Hepatocyte (in vitro differentiated cells): ENCODE measurements at regions not wholly inside any gene's neighbourhood (a gene's known extent, or its start where the extent isn't known, plus 50 kb on each side); places are given as distances from the start of the nearest gene placed in this dataset.

Source experiments
- DNase-seq: peaks from one replicate; pipeline ENCODE4 v3.0.0-alpha.2; 2016; ENCODE audit warnings: low spot score
- H2AFZ ChIP-seq: fragments of 200-600 bp; sonication (generic); 2 replicates; pipeline ENCODE4 v1.6.0; 2016; ENCODE audit warnings: antibody characterized with exemption, mild to moderate bottlenecking
- H3K27ac ChIP-seq: fragments of 200-600 bp; sonication (generic); 2 replicates; pipeline ENCODE4 v1.5.1; 2016; ENCODE audit warnings: mild to moderate bottlenecking
- H3K27me3 ChIP-seq: fragments of 200-600 bp; sonication (generic); 2 replicates; pipeline ENCODE4 v1.6.1; 2016
- H3K36me3 ChIP-seq: fragments of 200-600 bp; sonication (generic); replicated peaks from 2 replicates; pipeline ENCODE4 v1.5.1; 2016; ENCODE audit warnings: low read depth; ENCODE audit not compliant: insufficient read depth
- H3K4me1 ChIP-seq: fragments of 200-600 bp; sonication (generic); 2 replicates; pipeline ENCODE4 v1.5.1; 2016; ENCODE audit warnings: mild to moderate bottlenecking, moderate library complexity; ENCODE audit not compliant: insufficient read depth
- H3K4me2 ChIP-seq: fragments of 200-600 bp; sonication (generic); 2 replicates; pipeline ENCODE4 v1.6.0; 2016
- H3K4me3 ChIP-seq: fragments of 200-600 bp; sonication (generic); 2 replicates; pipeline ENCODE4 v1.5.1; 2016; ENCODE audit warnings: mild to moderate bottlenecking
- H3K79me2 ChIP-seq: fragments of 200-600 bp; sonication (generic); 2 replicates; pipeline ENCODE4 v1.6.0; 2017; ENCODE audit warnings: mild to moderate bottlenecking
- H3K9me2 ChIP-seq: fragments of 200-600 bp; sonication (generic); replicated peaks from 2 replicates; pipeline ENCODE4 v1.6.0; 2017; ENCODE audit warnings: mild to moderate bottlenecking; ENCODE audit not compliant: insufficient read depth
- H3K9me3 ChIP-seq: fragments of 200-600 bp; sonication (generic); 2 replicates; pipeline ENCODE4 v1.5.1; 2016; ENCODE audit warnings: low read depth, mild to moderate bottlenecking
- H4K20me1 ChIP-seq: fragments of 200-600 bp; sonication (generic); 2 replicates; pipeline ENCODE4 v1.6.0; 2016; ENCODE audit warnings: mild to moderate bottlenecking; ENCODE audit not compliant: insufficient read depth, poor library complexity, severe bottlenecking
- CTCF ChIP-seq: fragments of 200-600 bp; sonication (generic); IDR thresholded peaks from 2 replicates; pipeline ENCODE4 v1.5.1; 2016; ENCODE audit warnings: antibody characterized with exemption, mild to moderate bottlenecking; ENCODE audit not compliant: poor library complexity
- EZH2 ChIP-seq: fragments of 200-600 bp; sonication (generic); IDR thresholded peaks from 2 replicates; pipeline ENCODE4 v1.6.1; 2016; ENCODE audit warnings: antibody characterized with exemption, mild to moderate bottlenecking, borderline replicate concordance
- EZH2phosphoT487 ChIP-seq: fragments of 200-600 bp; sonication (generic); IDR thresholded peaks from one replicate; pipeline ENCODE4 v1.6.1; 2018; ENCODE audit warnings: antibody characterized with exemption, mild to moderate bottlenecking, low read depth, moderate library complexity; ENCODE audit not compliant: unreplicated experiment, severe bottlenecking
- WGBS: methylation state at CpG from one replicate; pipeline ENCODE4 v1.1.6; 2016; ENCODE audit warnings: low lambda C conversion rate; ENCODE audit errors: missing lambda C conversion rate; 5-methylcytosine and 5-hydroxymethylcytosine counted together

- no peaks in the 10 kb centered on the region for H4K20me1 ChIP-seq
Observed at GRCh38 chr10:87603196-87603595, 56.5 kb upstream of the PAPSS2 start.

GRCh38 chr10:87603769-87604168 lies 55.9 kb upstream of the PAPSS2 start:
- DNase-seq, result no peak
- Histone ChIP-seq H2AFZ (no peak overlapping the region), H3K4me1 (peaks cover 4% of the 10 kb centered on the region), H3K36me3 (no peaks in the 10 kb centered on the region), H4K20me1 (no peaks in the 10 kb centered on the region), H3K4me3 (no peak overlapping the region), H3K9me3 (no peaks in the 10 kb centered on the region), H3K27ac (no peak overlapping the region), H3K27me3 (no peaks in the 10 kb centered on the region), H3K79me2 (no peaks in the 10 kb centered on the region), H3K4me2 (no peak overlapping the region), H3K9me2 (no peaks in the 10 kb centered on the region)
- TF ChIP-seq EZH2phosphoT487 (no peak), CTCF (no peak), EZH2 (no peak)
- 82% methylated on average over 4 of the region's 4 CpGs for WGBS

More at GRCh38 chr10:87603196-87603595, 56.5 kb upstream of the PAPSS2 start:
- no peak for DNase-seq
- TF ChIP-seq CTCF (no peak), EZH2phosphoT487 (no peak), EZH2 (no peak)
- H3K79me2 ChIP-seq, result no peaks in the 10 kb centered on the region
- H3K9me3 ChIP-seq, result no peaks in the 10 kb centered on the region
- H3K4me2 ChIP-seq, result no peak overlapping the region
- no peak overlapping the region for H3K4me3 ChIP-seq
- H3K36me3 ChIP-seq, result no peaks in the 10 kb centered on the region
- no peaks in the 10 kb centered on the region for H3K27me3 ChIP-seq
- H2AFZ ChIP-seq, result no peak overlapping the region
- H3K27ac ChIP-seq, result no peak overlapping the region
- 73% methylated on average over 1 of the region's 1 CpG for WGBS
- no peaks in the 10 kb centered on the region for H3K9me2 ChIP-seq
- peaks cover 4% of the 10 kb centered on the region for H3K4me1 ChIP-seq

GRCh38 chr10:87605628-87606251 lies 53.9 kb upstream of the PAPSS2 start:
- Histone ChIP-seq H3K4me2 (no peak overlapping the region), H4K20me1 (no peaks in the 10 kb centered on the region), H3K9me3 (no peaks in the 10 kb centered on the region), H2AFZ (peak overlapping the region; percentile 29), H3K4me3 (no peak overlapping the region), H3K9me2 (no peaks in the 10 kb centered on the region), H3K79me2 (no peaks in the 10 kb centered on the region), H3K36me3 (no peaks in the 10 kb centered on the region), H3K27ac (no peak overlapping the region), H3K4me1 (peaks cover 4% of the 10 kb centered on the region), H3K27me3 (no peaks in the 10 kb centered on the region)
- TF ChIP-seq EZH2phosphoT487 (no peak), CTCF (no peak), EZH2 (no peak)
- 79% methylated on average over 4 of the region's 4 CpGs for WGBS
- DNase-seq, result no peak
